ENCODE measurements at regions not wholly inside any gene's neighbourhood (a gene's known extent, or its start where the extent isn't known, plus 50 kb on each side); places are given as distances from the start of the nearest gene placed in this dataset.

DNA sequence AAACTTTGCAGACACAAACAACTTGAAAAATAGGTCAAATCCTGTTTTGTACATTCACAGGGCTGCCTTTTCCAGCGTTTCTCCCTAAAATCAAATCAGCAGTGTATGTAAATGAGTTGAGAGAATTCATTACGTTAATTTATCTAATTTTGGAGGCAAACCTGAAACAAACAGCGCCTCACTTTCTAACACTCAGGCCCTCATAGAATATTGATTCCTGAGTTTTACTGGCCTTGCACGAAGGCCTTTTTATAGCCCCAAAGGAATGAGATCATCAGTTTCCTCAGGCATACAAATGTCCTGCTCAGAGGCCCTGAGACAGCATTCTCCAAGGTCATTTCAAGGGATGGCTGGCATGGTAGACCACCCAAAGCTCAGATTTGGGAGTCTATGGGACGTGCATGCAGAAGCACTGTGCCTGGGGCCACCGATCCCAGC, 131.7 kb upstream of the CHST15 start:
- Histone ChIP-seq H3K27ac (no peak overlapping the region), H3K27me3 (no peaks in the 10 kb centered on the region), H3K36me3 (no peaks in the 10 kb centered on the region), H3K4me1 (peaks cover 9% of the 10 kb centered on the region), H3K4me3 (no peak overlapping the region), H3K9me3 (no peaks in the 10 kb centered on the region)
- no peak for TF ChIP-seq POLR2A (IDR thresholded peaks at IDR 0.05)
- TF ChIP-seq POLR2AphosphoS5 (IDR thresholded peaks at IDR 0.05; ENCODE audit: insufficient read depth in 1 of 2, low read depth in 1 of 2) = no peak
- TF ChIP-seq, protein P1, sequence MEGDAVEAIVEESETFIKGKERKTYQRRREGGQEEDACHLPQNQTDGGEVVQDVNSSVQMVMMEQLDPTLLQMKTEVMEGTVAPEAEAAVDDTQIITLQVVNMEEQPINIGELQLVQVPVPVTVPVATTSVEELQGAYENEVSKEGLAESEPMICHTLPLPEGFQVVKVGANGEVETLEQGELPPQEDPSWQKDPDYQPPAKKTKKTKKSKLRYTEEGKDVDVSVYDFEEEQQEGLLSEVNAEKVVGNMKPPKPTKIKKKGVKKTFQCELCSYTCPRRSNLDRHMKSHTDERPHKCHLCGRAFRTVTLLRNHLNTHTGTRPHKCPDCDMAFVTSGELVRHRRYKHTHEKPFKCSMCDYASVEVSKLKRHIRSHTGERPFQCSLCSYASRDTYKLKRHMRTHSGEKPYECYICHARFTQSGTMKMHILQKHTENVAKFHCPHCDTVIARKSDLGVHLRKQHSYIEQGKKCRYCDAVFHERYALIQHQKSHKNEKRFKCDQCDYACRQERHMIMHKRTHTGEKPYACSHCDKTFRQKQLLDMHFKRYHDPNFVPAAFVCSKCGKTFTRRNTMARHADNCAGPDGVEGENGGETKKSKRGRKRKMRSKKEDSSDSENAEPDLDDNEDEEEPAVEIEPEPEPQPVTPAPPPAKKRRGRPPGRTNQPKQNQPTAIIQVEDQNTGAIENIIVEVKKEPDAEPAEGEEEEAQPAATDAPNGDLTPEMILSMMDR (IDR thresholded peaks at IDR 0.05) = no peak
- no peak for DNase-seq (ENCODE audit: extremely low spot score in 2 of 2)
- intact Hi-C loops (cut with DNase I) = no loop called here

DNA sequence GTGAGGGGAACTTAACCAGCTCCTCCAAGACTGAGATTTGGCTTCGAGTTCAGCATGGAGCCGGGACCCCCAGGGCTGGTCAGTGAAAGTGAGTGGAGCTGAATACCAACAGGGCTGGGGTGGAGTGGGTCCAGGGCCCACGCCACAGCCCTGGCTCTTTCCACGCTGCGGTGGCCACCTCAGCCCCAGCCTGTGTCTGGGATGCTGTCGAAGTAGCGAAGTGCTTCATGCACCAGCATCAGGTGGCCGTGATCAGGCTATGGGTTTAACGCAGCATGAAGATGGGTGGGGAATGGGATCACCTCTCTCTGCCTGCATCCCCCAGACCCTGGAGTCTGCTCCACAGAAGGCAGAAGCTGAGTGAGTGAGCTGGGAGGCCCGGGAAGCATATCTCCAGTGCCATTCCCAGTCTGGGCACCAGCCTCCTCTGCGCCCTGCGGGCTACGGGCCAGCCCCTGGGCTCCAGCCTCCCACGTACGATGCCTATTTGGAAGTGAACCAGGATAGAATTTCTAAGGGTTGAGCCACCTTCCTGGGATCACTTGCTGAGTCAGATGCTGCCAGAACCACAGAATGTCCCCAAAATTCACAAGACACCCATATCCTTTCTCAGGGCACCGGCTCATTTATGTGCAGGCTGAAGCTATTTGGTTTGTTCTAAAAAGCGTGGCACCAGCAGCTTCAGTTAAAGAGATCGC, 131.1 kb upstream of the CHST15 start:
- DNase-seq (ENCODE audit: extremely low spot score in 2 of 2) = no peak

DNA sequence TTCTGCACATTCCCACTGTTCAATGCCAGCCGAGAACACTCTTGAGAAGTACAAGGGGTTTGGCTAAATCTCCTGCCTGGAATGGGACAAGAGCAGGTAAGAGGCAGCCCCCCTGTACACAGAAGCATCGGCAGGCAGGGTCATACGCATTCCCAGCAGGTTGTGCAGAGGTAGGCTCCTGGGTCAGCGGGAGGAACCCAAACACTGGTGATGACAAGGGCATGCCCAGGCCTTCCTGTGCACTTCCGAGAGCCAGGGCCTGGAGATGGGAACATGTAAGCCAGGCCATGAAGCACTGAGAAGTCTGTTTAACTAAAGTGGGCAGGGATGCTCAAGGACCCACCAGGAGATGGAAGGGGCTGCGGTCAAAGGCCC, 130.3 kb upstream of the CHST15 start:
- Histone ChIP-seq H3K4me3 (no peak overlapping the region), H3K27ac (no peak overlapping the region), H3K4me1 (peaks cover 9% of the 10 kb centered on the region), H3K9me3 (no peaks in the 10 kb centered on the region), H3K27me3 (no peaks in the 10 kb centered on the region), H3K36me3 (no peaks in the 10 kb centered on the region)
- intact Hi-C loops (cut with DNase I) = no loop called here
- DNase-seq (ENCODE audit: extremely low spot score in 2 of 2) = no peak
- TF ChIP-seq, protein P1 (IDR thresholded peaks at IDR 0.05) = no peak
- TF ChIP-seq POLR2AphosphoS5 (IDR thresholded peaks at IDR 0.05; ENCODE audit: insufficient read depth in 1 of 2, low read depth in 1 of 2) = no peak
- TF ChIP-seq POLR2A (IDR thresholded peaks at IDR 0.05) = no peak

More for the DNA sequence above, 131.1 kb upstream of the CHST15 start:
- Histone ChIP-seq H3K4me1 (peaks cover 9% of the 10 kb centered on the region), H3K27me3 (no peaks in the 10 kb centered on the region), H3K27ac (no peak overlapping the region), H3K4me3 (no peak overlapping the region), H3K36me3 (no peaks in the 10 kb centered on the region), H3K9me3 (no peaks in the 10 kb centered on the region)
- intact Hi-C loops (cut with DNase I) = no loop called here
- TF ChIP-seq, protein P1 (IDR thresholded peaks at IDR 0.05) = no peak
- no peak for TF ChIP-seq POLR2A (IDR thresholded peaks at IDR 0.05)
- TF ChIP-seq POLR2AphosphoS5 (IDR thresholded peaks at IDR 0.05; ENCODE audit: insufficient read depth in 1 of 2, low read depth in 1 of 2) = no peak

DNA sequence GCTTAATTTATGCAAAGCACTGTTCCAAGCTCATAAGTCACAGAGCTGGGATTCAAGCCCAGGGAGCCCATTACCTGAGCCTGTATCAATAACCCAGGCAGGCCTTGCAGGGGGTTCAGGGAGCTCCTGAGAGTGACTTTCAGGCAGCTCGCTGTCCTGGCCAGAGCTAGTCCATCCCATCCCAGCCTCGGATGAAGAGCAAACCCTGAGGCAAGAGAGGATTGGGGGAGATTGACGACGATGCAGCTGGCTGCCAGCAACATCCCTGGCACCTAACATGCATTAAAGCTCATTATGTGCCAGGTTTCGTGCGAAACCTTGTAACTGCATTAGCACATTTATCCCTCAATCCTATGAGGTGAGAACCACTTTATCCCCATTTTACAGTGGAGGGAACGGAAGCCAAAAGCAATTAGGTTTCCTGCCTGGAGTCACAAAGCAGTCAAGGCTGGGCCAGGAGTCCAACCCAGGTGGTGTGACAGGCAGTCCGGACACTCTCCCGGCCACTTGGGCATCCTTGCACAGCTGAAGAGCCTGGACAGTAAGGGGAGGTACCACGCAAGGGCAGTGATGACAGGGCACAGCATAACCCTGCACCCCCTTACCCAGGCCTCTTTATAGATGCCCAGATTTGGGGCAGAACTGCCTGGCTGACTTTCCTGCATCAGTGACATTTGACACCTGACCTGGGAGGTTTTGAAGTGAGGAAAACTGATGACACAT, 129.8 kb upstream of the CHST15 start:
- Histone ChIP-seq H3K4me3 (no peak overlapping the region), H3K27me3 (no peaks in the 10 kb centered on the region), H3K4me1 (peaks cover 9% of the 10 kb centered on the region), H3K36me3 (no peaks in the 10 kb centered on the region), H3K27ac (no peak overlapping the region), H3K9me3 (no peaks in the 10 kb centered on the region)
- no peak for DNase-seq (ENCODE audit: extremely low spot score in 2 of 2)
- no peak for TF ChIP-seq POLR2AphosphoS5 (IDR thresholded peaks at IDR 0.05; ENCODE audit: insufficient read depth in 1 of 2, low read depth in 1 of 2)
- TF ChIP-seq, protein P1 (IDR thresholded peaks at IDR 0.05) = no peak
- no peak for TF ChIP-seq POLR2A (IDR thresholded peaks at IDR 0.05)
- intact Hi-C loops (cut with DNase I) = no loop called here
